Kidney (tissue), 13 donors: ENCODE measurements at regions not wholly inside any gene's neighbourhood (a gene's known extent, or its start where the extent isn't known, plus 50 kb on each side); places are given as distances from the start of the nearest gene placed in this dataset.

ENCODE experiments used
- DNase-seq, 5 donors: peaks; one replicate each; pipeline ENCODE4 v3.0.0-alpha.2; 2013 to 2020
- FAIRE-seq: peaks from 2 replicates; lab custom pipeline; 2012; peaks lifted over from hg19 to GRCh38; lab: Jason Lieb, UNC
- H3K27ac ChIP-seq, 2 donors: one replicate each; pipeline ENCODE4 v1.7.0; 2013; ENCODE audit warnings: low read depth in 2 of 2, low read length in 2 of 2, inconsistent platforms in 1 of 2
- H3K27me3 ChIP-seq: one replicate; pipeline ENCODE4 v1.7.1; 2013; ENCODE audit warnings: low read length, inconsistent platforms; ENCODE audit not compliant: control insufficient read depth, insufficient read depth
- H3K36me3 ChIP-seq, 3 donors: one replicate each; pipeline versions ENCODE4 v1.7.0 to v1.7.1; 2013; ENCODE audit warnings: low read length in 3 of 3, control low read depth in 1 of 3, inconsistent platforms in 1 of 3; ENCODE audit not compliant: insufficient read depth in 3 of 3, control insufficient read depth in 2 of 3
- H3K4me1 ChIP-seq, 3 donors: one replicate each; pipeline versions ENCODE4 v1.7.0 to v1.7.1; 2013; ENCODE audit warnings: low read length in 3 of 3, inconsistent platforms in 1 of 3, low read depth in 1 of 3; ENCODE audit not compliant: control insufficient read depth in 2 of 3, insufficient read depth in 2 of 3
- H3K4me3 ChIP-seq, 3 donors: one replicate each; pipeline versions ENCODE4 v1.7.0 to v1.8.1; 2013; ENCODE audit warnings: low read length in 3 of 3, control low read depth in 1 of 3, inconsistent platforms in 1 of 3
- H3K9ac ChIP-seq, 3 donors: one replicate each; pipeline versions ENCODE4 v1.7.0 to v1.7.1; 2013; ENCODE audit warnings: low read length in 3 of 3, control low read depth in 1 of 3, inconsistent platforms in 1 of 3
- H3K9me3 ChIP-seq, 3 donors: one replicate each; pipeline versions ENCODE4 v1.7.0 to v1.7.1; 2013; ENCODE audit warnings: low read length in 3 of 3, control low read depth in 1 of 3, inconsistent platforms in 1 of 3; ENCODE audit not compliant: control insufficient read depth in 2 of 3, insufficient read depth in 1 of 3
- intact Hi-C: fragments of 100-400 bp; cut with DNase I; formaldehyde crosslinking; loops from one replicate; pipeline ENCODE4 v1.11.1; 2022
- TF ChIP-seq, protein P1 (sequence below): IDR thresholded peaks from 3 replicates; pipeline ENCODE4 v1.5.1; 2012; ENCODE audit warnings: mild to moderate bottlenecking, moderate library complexity, borderline replicate concordance; ENCODE audit not compliant: insufficient read depth; ENCODE audit errors: extremely low read depth
- donor health status: control.
- donor health status: control.
- donor health status: control.
- donor health status: control.
- donor health status: control.
- donor health status: DM: yes; HTN: yes; CAD: no.
- donor health status: Normal renal cell carcinoma (clear cell type).

DNA sequence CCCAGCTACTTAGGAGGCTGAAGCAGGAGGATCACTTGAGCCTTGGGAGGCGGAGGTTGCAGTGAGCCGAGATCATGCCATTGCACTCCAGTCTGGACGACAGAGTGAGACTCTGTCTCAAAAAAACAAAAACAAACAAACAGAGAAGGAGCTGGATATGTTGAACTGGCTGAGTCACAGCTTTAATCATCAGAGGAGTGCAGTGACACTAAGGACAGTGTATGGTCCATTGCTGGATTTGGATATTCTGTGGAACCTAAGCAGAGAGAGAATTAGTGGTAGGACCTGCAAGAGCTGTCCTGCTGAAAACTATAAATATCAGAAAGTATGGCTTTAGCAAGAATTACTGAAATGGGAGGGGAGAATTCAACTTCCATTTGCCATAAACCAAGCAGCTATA, 163.0 kb upstream of the PELI2 start:
- Histone ChIP-seq H3K4me1 (no peaks in the 10 kb centered on the region), H3K36me3 (no peaks in the 10 kb centered on the region), H3K27me3 (no peaks in the 10 kb centered on the region), H3K4me3 (no peak overlapping the region), H3K9me3 (no peaks in the 10 kb centered on the region), H3K9ac (no peak overlapping the region), H3K27ac (no peak overlapping the region)
- intact Hi-C loops, result no loop called here
- TF ChIP-seq, protein P1, sequence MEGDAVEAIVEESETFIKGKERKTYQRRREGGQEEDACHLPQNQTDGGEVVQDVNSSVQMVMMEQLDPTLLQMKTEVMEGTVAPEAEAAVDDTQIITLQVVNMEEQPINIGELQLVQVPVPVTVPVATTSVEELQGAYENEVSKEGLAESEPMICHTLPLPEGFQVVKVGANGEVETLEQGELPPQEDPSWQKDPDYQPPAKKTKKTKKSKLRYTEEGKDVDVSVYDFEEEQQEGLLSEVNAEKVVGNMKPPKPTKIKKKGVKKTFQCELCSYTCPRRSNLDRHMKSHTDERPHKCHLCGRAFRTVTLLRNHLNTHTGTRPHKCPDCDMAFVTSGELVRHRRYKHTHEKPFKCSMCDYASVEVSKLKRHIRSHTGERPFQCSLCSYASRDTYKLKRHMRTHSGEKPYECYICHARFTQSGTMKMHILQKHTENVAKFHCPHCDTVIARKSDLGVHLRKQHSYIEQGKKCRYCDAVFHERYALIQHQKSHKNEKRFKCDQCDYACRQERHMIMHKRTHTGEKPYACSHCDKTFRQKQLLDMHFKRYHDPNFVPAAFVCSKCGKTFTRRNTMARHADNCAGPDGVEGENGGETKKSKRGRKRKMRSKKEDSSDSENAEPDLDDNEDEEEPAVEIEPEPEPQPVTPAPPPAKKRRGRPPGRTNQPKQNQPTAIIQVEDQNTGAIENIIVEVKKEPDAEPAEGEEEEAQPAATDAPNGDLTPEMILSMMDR, result no peak
- DNase-seq (no peak), FAIRE-seq (no peak)

DNA sequence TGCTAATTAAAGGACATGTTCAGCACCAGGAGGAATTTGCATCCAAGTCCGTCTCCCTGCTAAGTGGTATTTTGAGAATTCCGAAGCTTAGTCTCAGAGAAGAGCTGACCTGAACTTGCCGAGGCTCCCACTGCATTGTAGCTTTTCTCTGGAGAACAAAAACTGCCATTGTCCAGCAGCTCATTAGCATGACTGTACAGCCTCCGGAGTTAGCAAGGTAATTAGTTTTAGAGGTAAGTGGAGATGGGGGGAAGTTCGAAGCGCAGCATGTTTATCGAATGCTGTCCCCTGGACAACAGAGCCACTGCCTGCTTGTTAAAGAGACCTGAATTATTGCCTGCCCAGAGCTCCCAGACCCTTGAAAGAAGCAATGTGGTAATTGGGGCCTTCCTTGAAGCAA, 160.3 kb upstream of the PELI2 start:
- TF ChIP-seq, protein P1, result no peak
- no peaks in the 10 kb centered on the region for H3K4me1 ChIP-seq
- no peaks in the 10 kb centered on the region for H3K36me3 ChIP-seq
- no peaks in the 10 kb centered on the region for H3K27me3 ChIP-seq
- no peak overlapping the region for H3K27ac ChIP-seq
- FAIRE-seq (no peak), DNase-seq (peak in 4 of 5 donors; percentile 57 to 78 (median 74))
- H3K9ac ChIP-seq, result no peak overlapping the region
- no peaks in the 10 kb centered on the region for H3K9me3 ChIP-seq
- no peak overlapping the region for H3K4me3 ChIP-seq
- intact Hi-C loops, result no loop called here

DNA sequence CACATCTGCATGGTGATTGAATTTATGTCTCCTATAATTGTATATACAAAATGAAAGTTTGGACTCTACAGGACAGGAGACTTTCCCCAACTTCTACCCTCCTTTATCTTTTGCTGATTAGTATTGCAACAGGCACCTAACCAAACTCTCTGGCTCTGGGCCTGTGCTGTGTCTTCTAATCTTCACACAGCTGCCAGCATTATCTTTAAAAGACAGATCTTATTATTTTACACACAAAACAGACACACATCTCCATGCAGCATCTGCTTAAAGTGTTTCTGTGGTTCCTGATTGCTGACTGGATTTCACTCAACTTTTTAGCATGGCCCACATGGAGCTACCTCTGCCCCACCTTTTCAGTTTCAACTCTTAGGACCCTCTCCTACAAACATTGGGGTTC, 154.9 kb upstream of the PELI2 start:
- no peak overlapping the region for H3K9ac ChIP-seq
- no peaks in the 10 kb centered on the region for H3K4me1 ChIP-seq
- H3K36me3 ChIP-seq, result no peaks in the 10 kb centered on the region
- H3K9me3 ChIP-seq, result no peaks in the 10 kb centered on the region
- no peak for DNase-seq
- no peak overlapping the region for H3K4me3 ChIP-seq
- no peak overlapping the region for H3K27ac ChIP-seq
- H3K27me3 ChIP-seq, result no peaks in the 10 kb centered on the region
- no peak for FAIRE-seq
- intact Hi-C loops, result no loop called here
- TF ChIP-seq, protein P1, result no peak

DNA sequence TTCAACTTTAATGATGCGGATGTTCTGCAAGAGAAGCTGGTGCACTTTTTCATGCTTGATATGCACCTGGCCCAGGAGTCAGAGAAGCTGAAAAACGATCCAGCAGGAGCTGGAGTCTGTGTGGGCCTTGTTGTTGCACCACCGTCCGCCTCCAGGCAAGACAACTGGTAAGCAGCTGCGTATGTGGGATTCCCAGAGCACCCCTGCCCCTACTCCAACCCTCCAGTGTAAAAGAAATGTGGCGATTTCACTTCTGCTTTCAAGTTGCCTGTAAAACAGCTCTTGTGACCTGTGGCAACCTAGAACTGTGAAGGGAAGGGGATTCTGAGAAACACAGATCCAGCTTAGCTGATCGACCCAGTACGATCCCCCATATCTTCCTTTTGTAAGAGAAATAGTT, 154.1 kb upstream of the PELI2 start:
- Histone ChIP-seq H3K27me3 (no peaks in the 10 kb centered on the region), H3K9ac (no peak overlapping the region), H3K4me1 (no peaks in the 10 kb centered on the region), H3K9me3 (no peaks in the 10 kb centered on the region), H3K4me3 (no peak overlapping the region), H3K27ac (no peak overlapping the region), H3K36me3 (no peaks in the 10 kb centered on the region)
- no peak for DNase-seq
- intact Hi-C loops, result no loop called here
- TF ChIP-seq, protein P1, result no peak
- FAIRE-seq, result no peak
